H1 (cell line): ENCODE measurements at regions not wholly inside any gene's neighbourhood (a gene's known extent, or its start where the extent isn't known, plus 50 kb on each side); places are given as distances from the start of the nearest gene placed in this dataset.
"Not testable (repeated sequence)": the region's sequence is repeated elsewhere in the genome, so short reads cannot be mapped to it uniquely, and the experiment has no call there.

Source experiments
- CTCF ChIA-PET: fragments of 300-600 bp; sonication (Branson Sonifier 250); formaldehyde crosslinking; loops from one replicate; lab custom pipeline; 2021; ENCODE audit not compliant: partially characterized antibody; lab: Charles Lee
- POLR2A ChIA-PET: fragments of 300-600 bp; sonication (Branson Sonifier 250); formaldehyde crosslinking; loops from one replicate; lab custom pipeline; 2021; ENCODE audit warnings: inconsistent platforms; ENCODE audit not compliant: partially characterized antibody; lab: Charles Lee
- DNase-seq, 2 experiments: peaks; one replicate each; pipeline versions ENCODE4 v3.0.0 to v3.0.0-alpha.2; 2010 to 2022; ENCODE audit warnings: low spot score in 2 of 2, low read depth in 1 of 2, mixed read lengths in 1 of 2
- FAIRE-seq: peaks from 2 replicates; lab custom pipeline; 2011; peaks lifted over from hg19 to GRCh38; lab: Jason Lieb, UNC
- H2AFZ ChIP-seq: 2 replicates; pipeline ENCODE4 v1.8.1; 2012; ENCODE audit warnings: low read length, inconsistent platforms
- H2AK5ac ChIP-seq: 2 replicates; pipeline ENCODE4 v1.6.1; 2013; ENCODE audit warnings: low read depth, low read length
- H2BK120ac ChIP-seq: replicated peaks from 2 replicates; pipeline ENCODE3; 2013; ENCODE audit warnings: low read depth, low read length, inconsistent platforms
- H2BK12ac ChIP-seq: 2 replicates; pipeline ENCODE4 v1.6.1; 2013; ENCODE audit warnings: low read depth, low read length
- H2BK15ac ChIP-seq: 2 replicates; pipeline ENCODE4 v1.6.1; 2013; ENCODE audit warnings: low read length
- H2BK20ac ChIP-seq: 2 replicates; pipeline ENCODE4 v1.6.1; 2013; ENCODE audit warnings: low read length
- H2BK5ac ChIP-seq: 2 replicates; pipeline ENCODE4 v1.6.1; 2013; ENCODE audit warnings: low read depth, low read length
- H3K14ac ChIP-seq: 2 replicates; pipeline ENCODE4 v1.6.1; 2013; ENCODE audit warnings: inconsistent platforms; ENCODE audit not compliant: insufficient read length
- H3K18ac ChIP-seq: 2 replicates; pipeline ENCODE4 v1.6.1; 2013; ENCODE audit warnings: low read length; ENCODE audit errors: extremely low read depth
- H3K23ac ChIP-seq: 2 replicates; pipeline ENCODE4 v1.6.1; 2013; ENCODE audit warnings: inconsistent platforms; ENCODE audit not compliant: insufficient read length
- H3K23me2 ChIP-seq: 2 replicates; pipeline ENCODE4 v1.6.1; 2013; ENCODE audit warnings: low read depth, low read length
- H3K27ac ChIP-seq: 2 replicates; pipeline ENCODE4 v1.6.1; 2011; ENCODE audit warnings: low read depth, low read length, inconsistent platforms
- H3K27me3 ChIP-seq, 4 experiments: replicated peaks in 1 of 4; 1 replicate in 1 of 4; 2 replicates in 3 of 4; pipeline versions ENCODE4 v1.6.1 to v1.8.1; 2011 to 2013; ENCODE audit warnings: low read length in 3 of 4, mild to moderate bottlenecking in 3 of 4, inconsistent platforms in 2 of 4, mixed read lengths in 2 of 4, moderate library complexity in 1 of 4; ENCODE audit not compliant: control insufficient read depth in 3 of 4, insufficient read depth in 3 of 4; ENCODE audit errors: extremely low read depth in 1 of 4
- H3K36me3 ChIP-seq, 4 experiments: 2 replicates each; pipeline versions ENCODE4 v1.6.1 to v1.8.1; 2011 to 2013; ENCODE audit warnings: mild to moderate bottlenecking in 4 of 4, low read length in 3 of 4, moderate library complexity in 2 of 4, control low read depth in 1 of 4, inconsistent platforms in 1 of 4; ENCODE audit not compliant: insufficient read depth in 4 of 4, control insufficient read depth in 2 of 4
- H3K4ac ChIP-seq: replicated peaks from 2 replicates; pipeline ENCODE3; 2013; ENCODE audit warnings: low read length, low read depth, mixed read lengths, inconsistent platforms; ENCODE audit not compliant: insufficient read length
- H3K4me1 ChIP-seq, 4 experiments: replicated peaks in 1 of 4; 1 replicate in 1 of 4; 2 replicates in 3 of 4; pipeline versions ENCODE4 v1.6.1 to v1.8.1; 2011 to 2013; ENCODE audit warnings: low read length in 3 of 4, inconsistent platforms in 2 of 4, mixed read lengths in 1 of 4; ENCODE audit not compliant: insufficient read depth in 4 of 4, control insufficient read depth in 3 of 4
- H3K4me2 ChIP-seq, 2 experiments: 2 replicates each; pipeline versions ENCODE4 v1.6.1 to v1.8.1; 2011 to 2013; ENCODE audit warnings: low read depth in 2 of 2, low read length in 2 of 2, control low read depth in 1 of 2, inconsistent platforms in 1 of 2, mild to moderate bottlenecking in 1 of 2; ENCODE audit not compliant: insufficient read depth in 1 of 2
- H3K4me3 ChIP-seq, 4 experiments: fragments of 200-600, 300-600 bp in 1 of 4; sonication (generic), shearing (Covaris generic), sonication (Bioruptor Twin) in 1 of 4; 2 replicates each; pipeline versions ENCODE4 v1.5.1 to v1.8.1; 2011 to 2016; ENCODE audit warnings: low read length in 4 of 4, low read depth in 3 of 4, control low read depth in 2 of 4, inconsistent platforms in 2 of 4, mild to moderate bottlenecking in 2 of 4, mixed read lengths in 1 of 4, moderate library complexity in 1 of 4; ENCODE audit not compliant: insufficient read depth in 2 of 4; ENCODE audit errors: extremely low read depth in 1 of 4
- H3K56ac ChIP-seq: replicated peaks from 2 replicates; pipeline ENCODE3; 2013; ENCODE audit warnings: low read depth, mild to moderate bottlenecking, mixed read lengths, low read length, inconsistent platforms; ENCODE audit not compliant: insufficient read length
- H3K79me1 ChIP-seq: 2 replicates; pipeline ENCODE4 v1.6.1; 2013; ENCODE audit warnings: low read depth, low read length, control low read depth
- H3K79me2 ChIP-seq, 2 experiments: 2 replicates each; pipeline versions ENCODE4 v1.6.1 to v1.8.1; 2012 to 2013; ENCODE audit warnings: low read length in 2 of 2, mild to moderate bottlenecking in 2 of 2, inconsistent platforms in 1 of 2; ENCODE audit not compliant: insufficient read depth in 2 of 2, control insufficient read depth in 1 of 2
- H3K9ac ChIP-seq, 4 experiments: replicated peaks in 1 of 4; 1 replicate in 1 of 4; 2 replicates in 3 of 4; pipeline versions ENCODE4 v1.6.1 to v1.8.1; 2011 to 2013; ENCODE audit warnings: low read depth in 3 of 4, low read length in 3 of 4, control low read depth in 2 of 4, mild to moderate bottlenecking in 2 of 4, moderate library complexity in 2 of 4, inconsistent platforms in 1 of 4; ENCODE audit errors: extremely low read depth in 1 of 4
- H3K9me3 ChIP-seq, 2 experiments: 2 replicates each; pipeline versions ENCODE4 v1.6.1 to v1.8.1; 2012 to 2013; ENCODE audit warnings: mild to moderate bottlenecking in 2 of 2, moderate library complexity in 2 of 2, control low read depth in 1 of 2, inconsistent platforms in 1 of 2, low read depth in 1 of 2, low read length in 1 of 2, mixed read lengths in 1 of 2; ENCODE audit not compliant: insufficient read depth in 2 of 2
- H4K20me1 ChIP-seq, 2 experiments: replicated peaks in 1 of 2; 2 replicates each; pipeline versions ENCODE3 to v1.8.1; 2011 to 2013; ENCODE audit warnings: inconsistent platforms in 2 of 2, low read length in 2 of 2, mild to moderate bottlenecking in 1 of 2; ENCODE audit not compliant: insufficient read depth in 2 of 2, control insufficient read depth in 1 of 2
- H4K5ac ChIP-seq: 2 replicates; pipeline ENCODE4 v1.6.1; 2013; ENCODE audit warnings: low read length, low read depth, mixed read lengths, inconsistent platforms; ENCODE audit not compliant: insufficient read length
- H4K8ac ChIP-seq: 2 replicates; pipeline ENCODE4 v1.8.0; 2013; ENCODE audit warnings: mild to moderate bottlenecking, moderate library complexity, low read length, inconsistent platforms; ENCODE audit not compliant: insufficient read depth; ENCODE audit errors: extremely low read depth
- H4K91ac ChIP-seq: replicated peaks from 2 replicates; pipeline ENCODE3; 2013; ENCODE audit warnings: low read length, mixed read lengths, inconsistent platforms; ENCODE audit not compliant: insufficient read length
- KDM4A ChIP-seq: IDR thresholded peaks from one replicate; pipeline ENCODE4 v1.7.1; 2012; ENCODE audit warnings: low read depth, mild to moderate bottlenecking, moderate library complexity, low read length, inconsistent platforms; ENCODE audit not compliant: severe bottlenecking
- WGBS, 2 experiments: shearing (Covaris generic) in 1 of 2; methylation state at CpG; one replicate each; pipeline versions ENCODE4 v1.1.6 to v1.1.7; 2013 to 2015; ENCODE audit warnings: low lambda C conversion rate in 2 of 2, mixed read lengths in 2 of 2, inconsistent platforms in 1 of 2, low coverage in 1 of 2, missing lambda C conversion rate in 1 of 2; ENCODE audit not compliant: insufficient replicate concordance in 2 of 2, insufficient coverage in 1 of 2, insufficient read length in 1 of 2; ENCODE audit errors: extremely low coverage in 1 of 2, missing lambda C conversion rate in 1 of 2; 5-methylcytosine and 5-hydroxymethylcytosine counted together

- CTCF ChIA-PET, FAIRE-seq, H3K4me2 ChIP-seq: not testable (repeated sequence)
Observed at GRCh38 chr17:30709096-30709495, 115.4 kb downstream of the CRLF3 start.

More at GRCh38 chr17:30709096-30709495, 115.4 kb downstream of the CRLF3 start:
- not testable (repeated sequence) for H4K8ac ChIP-seq, H2BK15ac ChIP-seq, H3K36me3 ChIP-seq, H2BK120ac ChIP-seq, H2BK12ac ChIP-seq, H3K14ac ChIP-seq, H4K20me1 ChIP-seq, H3K56ac ChIP-seq, H3K18ac ChIP-seq, H4K5ac ChIP-seq, H3K79me1 ChIP-seq, H2AK5ac ChIP-seq, H2BK20ac ChIP-seq, H2AFZ ChIP-seq, H3K27me3 ChIP-seq, H2BK5ac ChIP-seq, H3K9me3 ChIP-seq, H3K4ac ChIP-seq, H3K23ac ChIP-seq, H3K23me2 ChIP-seq, DNase-seq, H4K91ac ChIP-seq, H3K27ac ChIP-seq
- Histone ChIP-seq H3K9ac (peak overlapping the region in 1 of 4 experiments; percentile 80; a peak in 1 of 7 replicates), H3K4me3 (peak overlapping the region; percentile 66 to 94 (median 80); a peak in 7 of 8 replicates), H3K79me2 (peaks cover 27 to 54% of the 10 kb centered on the region in 2 experiments), H3K4me1 (peaks cover 0 to 27% (median 15%) of the 10 kb centered on the region in 4 experiments; a peak in 6 of 7 replicates)
- TF ChIP-seq KDM4A: peak; percentile 15
- POLR2A ChIA-PET: interaction anchor here (0.6 to 1.7 kb wide), 2 partner anchors 40 to 42 kb away, joined by 3 to 4 read pairs; no protein-coding TSS in a partner anchor
- no CpG with 5 or more reads among the region's 64 CpGs for WGBS, 2 experiments
